OCI-LY1 (cell line): ENCODE measurements at regions not wholly inside any gene's neighbourhood (a gene's known extent, or its start where the extent isn't known, plus 50 kb on each side); places are given as distances from the start of the nearest gene placed in this dataset.

Experiments used
- CTCF ChIP-seq: fragments of 200-600 bp; sonication (generic), shearing (Covaris generic); IDR thresholded peaks from 2 replicates; pipeline ENCODE4 v1.5.1; 2017; ENCODE audit warnings: mild to moderate bottlenecking, antibody characterized with exemption, low read length, moderate library complexity, mixed read lengths
- EZH2 ChIP-seq: fragments of 200-600 bp; sonication (generic), shearing (Covaris generic); IDR thresholded peaks from 2 replicates; pipeline ENCODE4 v1.8.0; 2017; ENCODE audit warnings: borderline replicate concordance, mixed run types, mild to moderate bottlenecking, antibody characterized with exemption, low read length, moderate library complexity, mixed read lengths

- no peak for TF ChIP-seq CTCF
- TF ChIP-seq EZH2 = no peak
Observed at GRCh38 chr2:217101972-217102371, 242.1 kb upstream of the TNP1 start.
